Fibroblast of skin of scalp (primary cell): ENCODE measurements at regions not wholly inside any gene's neighbourhood (a gene's known extent, or its start where the extent isn't known, plus 50 kb on each side); places are given as distances from the start of the nearest gene placed in this dataset.
"Not testable (repeated sequence)": the region's sequence is repeated elsewhere in the genome, so short reads cannot be mapped to it uniquely, and the experiment has no call there.

Source experiments
- DNase-seq: peaks from one replicate; pipeline ENCODE4 v3.0.0-alpha.2; 2013

GRCh38 chr1:146409116-146409801 lies 180.4 kb upstream of the NOTCH2NLA start:
- DNase-seq = peak; percentile 19

GRCh38 chr1:146401281-146401825 lies 172.5 kb upstream of the NOTCH2NLA start:
- peak; percentile 4 for DNase-seq

GRCh38 chr1:146400173-146401121 lies 171.6 kb upstream of the NOTCH2NLA start:
- not testable (repeated sequence) for DNase-seq

GRCh38 chr1:146399225-146399624 lies 170.4 kb upstream of the NOTCH2NLA start:
- not testable (repeated sequence) for DNase-seq

GRCh38 chr1:146396801-146397200 lies 168.0 kb upstream of the NOTCH2NLA start:
- not testable (repeated sequence) for DNase-seq

- not testable (repeated sequence) for DNase-seq
Observed at GRCh38 chr1:146396242-146396641, 167.4 kb upstream of the NOTCH2NLA start.

GRCh38 chr1:146393796-146394195 lies 165.0 kb upstream of the NOTCH2NLA start:
- not testable (repeated sequence) for DNase-seq

- not testable (repeated sequence) for DNase-seq
Observed at GRCh38 chr1:146393154-146393553, 164.3 kb upstream of the NOTCH2NLA start.

GRCh38 chr1:146389178-146389577 lies 160.4 kb upstream of the NOTCH2NLA start:
- DNase-seq = not testable (repeated sequence)

- peak; percentile 37 for DNase-seq
Observed at GRCh38 chr1:146387750-146388469, 159.1 kb upstream of the NOTCH2NLA start.

- peak; percentile 99 for DNase-seq
Observed at GRCh38 chr1:146386851-146387749, 158.3 kb upstream of the NOTCH2NLA start.

- DNase-seq = not testable (repeated sequence)
Observed at GRCh38 chr1:146381196-146381595, 152.4 kb upstream of the NOTCH2NLA start.

- peak; percentile 100 for DNase-seq
Observed at GRCh38 chr1:146376708-146377496, 148.1 kb upstream of the NOTCH2NLA start.

GRCh38 chr1:146376309-146376707 lies 147.5 kb upstream of the NOTCH2NLA start:
- peak; percentile 81 for DNase-seq

- not testable (repeated sequence) for DNase-seq
Observed at GRCh38 chr1:146375108-146375507, 146.3 kb upstream of the NOTCH2NLA start.

- peak; percentile 56 for DNase-seq
Observed at GRCh38 chr1:146369940-146370339, 141.1 kb upstream of the NOTCH2NLA start.

GRCh38 chr1:146355373-146355772 lies 126.6 kb upstream of the NOTCH2NLA start:
- not testable (repeated sequence) for DNase-seq

GRCh38 chr1:146326863-146327262 lies 98.0 kb upstream of the NOTCH2NLA start:
- DNase-seq = not testable (repeated sequence)

- DNase-seq = not testable (repeated sequence)
Observed at GRCh38 chr1:146324463-146324862, 95.6 kb upstream of the NOTCH2NLA start.

GRCh38 chr1:146323302-146323701 lies 94.5 kb upstream of the NOTCH2NLA start:
- DNase-seq = not testable (repeated sequence)
